H1 (cell line): ENCODE measurements at regions not wholly inside any gene's neighbourhood (a gene's known extent, or its start where the extent isn't known, plus 50 kb on each side); places are given as distances from the start of the nearest gene placed in this dataset.

Experiments
- CTCF ChIA-PET: fragments of 300-600 bp; sonication (Branson Sonifier 250); formaldehyde crosslinking; loops from one replicate; lab custom pipeline; 2021; ENCODE audit not compliant: partially characterized antibody; lab: Charles Lee
- POLR2A ChIA-PET: fragments of 300-600 bp; sonication (Branson Sonifier 250); formaldehyde crosslinking; loops from one replicate; lab custom pipeline; 2021; ENCODE audit warnings: inconsistent platforms; ENCODE audit not compliant: partially characterized antibody; lab: Charles Lee
- DNase-seq, 2 experiments: peaks; one replicate each; pipeline versions ENCODE4 v3.0.0 to v3.0.0-alpha.2; 2010 to 2022; ENCODE audit warnings: low spot score in 2 of 2, low read depth in 1 of 2, mixed read lengths in 1 of 2
- FAIRE-seq: peaks from 2 replicates; lab custom pipeline; 2011; peaks lifted over from hg19 to GRCh38; lab: Jason Lieb, UNC
- H2AFZ ChIP-seq: 2 replicates; pipeline ENCODE4 v1.8.1; 2012; ENCODE audit warnings: low read length, inconsistent platforms
- H2AK5ac ChIP-seq: 2 replicates; pipeline ENCODE4 v1.6.1; 2013; ENCODE audit warnings: low read depth, low read length
- H2BK120ac ChIP-seq: replicated peaks from 2 replicates; pipeline ENCODE3; 2013; ENCODE audit warnings: low read depth, low read length, inconsistent platforms
- H2BK12ac ChIP-seq: 2 replicates; pipeline ENCODE4 v1.6.1; 2013; ENCODE audit warnings: low read depth, low read length
- H2BK15ac ChIP-seq: 2 replicates; pipeline ENCODE4 v1.6.1; 2013; ENCODE audit warnings: low read length
- H2BK20ac ChIP-seq: 2 replicates; pipeline ENCODE4 v1.6.1; 2013; ENCODE audit warnings: low read length
- H2BK5ac ChIP-seq: 2 replicates; pipeline ENCODE4 v1.6.1; 2013; ENCODE audit warnings: low read depth, low read length
- H3K14ac ChIP-seq: 2 replicates; pipeline ENCODE4 v1.6.1; 2013; ENCODE audit warnings: inconsistent platforms; ENCODE audit not compliant: insufficient read length
- H3K18ac ChIP-seq: 2 replicates; pipeline ENCODE4 v1.6.1; 2013; ENCODE audit warnings: low read length; ENCODE audit errors: extremely low read depth
- H3K23ac ChIP-seq: 2 replicates; pipeline ENCODE4 v1.6.1; 2013; ENCODE audit warnings: inconsistent platforms; ENCODE audit not compliant: insufficient read length
- H3K23me2 ChIP-seq: 2 replicates; pipeline ENCODE4 v1.6.1; 2013; ENCODE audit warnings: low read depth, low read length
- H3K27ac ChIP-seq: 2 replicates; pipeline ENCODE4 v1.6.1; 2011; ENCODE audit warnings: low read depth, low read length, inconsistent platforms
- H3K27me3 ChIP-seq, 4 experiments: replicated peaks in 1 of 4; 1 replicate in 1 of 4; 2 replicates in 3 of 4; pipeline versions ENCODE4 v1.6.1 to v1.8.1; 2011 to 2013; ENCODE audit warnings: low read length in 3 of 4, mild to moderate bottlenecking in 3 of 4, inconsistent platforms in 2 of 4, mixed read lengths in 2 of 4, moderate library complexity in 1 of 4; ENCODE audit not compliant: control insufficient read depth in 3 of 4, insufficient read depth in 3 of 4; ENCODE audit errors: extremely low read depth in 1 of 4
- H3K36me3 ChIP-seq, 4 experiments: 2 replicates each; pipeline versions ENCODE4 v1.6.1 to v1.8.1; 2011 to 2013; ENCODE audit warnings: mild to moderate bottlenecking in 4 of 4, low read length in 3 of 4, moderate library complexity in 2 of 4, control low read depth in 1 of 4, inconsistent platforms in 1 of 4; ENCODE audit not compliant: insufficient read depth in 4 of 4, control insufficient read depth in 2 of 4
- H3K4ac ChIP-seq: replicated peaks from 2 replicates; pipeline ENCODE3; 2013; ENCODE audit warnings: low read length, low read depth, mixed read lengths, inconsistent platforms; ENCODE audit not compliant: insufficient read length
- H3K4me1 ChIP-seq, 4 experiments: replicated peaks in 1 of 4; 1 replicate in 1 of 4; 2 replicates in 3 of 4; pipeline versions ENCODE4 v1.6.1 to v1.8.1; 2011 to 2013; ENCODE audit warnings: low read length in 3 of 4, inconsistent platforms in 2 of 4, mixed read lengths in 1 of 4; ENCODE audit not compliant: insufficient read depth in 4 of 4, control insufficient read depth in 3 of 4
- H3K4me2 ChIP-seq, 2 experiments: 2 replicates each; pipeline versions ENCODE4 v1.6.1 to v1.8.1; 2011 to 2013; ENCODE audit warnings: low read depth in 2 of 2, low read length in 2 of 2, control low read depth in 1 of 2, inconsistent platforms in 1 of 2, mild to moderate bottlenecking in 1 of 2; ENCODE audit not compliant: insufficient read depth in 1 of 2
- H3K4me3 ChIP-seq, 4 experiments: fragments of 200-600, 300-600 bp in 1 of 4; sonication (generic), shearing (Covaris generic), sonication (Bioruptor Twin) in 1 of 4; 2 replicates each; pipeline versions ENCODE4 v1.5.1 to v1.8.1; 2011 to 2016; ENCODE audit warnings: low read length in 4 of 4, low read depth in 3 of 4, control low read depth in 2 of 4, inconsistent platforms in 2 of 4, mild to moderate bottlenecking in 2 of 4, mixed read lengths in 1 of 4, moderate library complexity in 1 of 4; ENCODE audit not compliant: insufficient read depth in 2 of 4; ENCODE audit errors: extremely low read depth in 1 of 4
- H3K56ac ChIP-seq: replicated peaks from 2 replicates; pipeline ENCODE3; 2013; ENCODE audit warnings: low read depth, mild to moderate bottlenecking, mixed read lengths, low read length, inconsistent platforms; ENCODE audit not compliant: insufficient read length
- H3K79me1 ChIP-seq: 2 replicates; pipeline ENCODE4 v1.6.1; 2013; ENCODE audit warnings: low read depth, low read length, control low read depth
- H3K79me2 ChIP-seq, 2 experiments: 2 replicates each; pipeline versions ENCODE4 v1.6.1 to v1.8.1; 2012 to 2013; ENCODE audit warnings: low read length in 2 of 2, mild to moderate bottlenecking in 2 of 2, inconsistent platforms in 1 of 2; ENCODE audit not compliant: insufficient read depth in 2 of 2, control insufficient read depth in 1 of 2
- H3K9ac ChIP-seq, 4 experiments: replicated peaks in 1 of 4; 1 replicate in 1 of 4; 2 replicates in 3 of 4; pipeline versions ENCODE4 v1.6.1 to v1.8.1; 2011 to 2013; ENCODE audit warnings: low read depth in 3 of 4, low read length in 3 of 4, control low read depth in 2 of 4, mild to moderate bottlenecking in 2 of 4, moderate library complexity in 2 of 4, inconsistent platforms in 1 of 4; ENCODE audit errors: extremely low read depth in 1 of 4
- H3K9me3 ChIP-seq, 2 experiments: 2 replicates each; pipeline versions ENCODE4 v1.6.1 to v1.8.1; 2012 to 2013; ENCODE audit warnings: mild to moderate bottlenecking in 2 of 2, moderate library complexity in 2 of 2, control low read depth in 1 of 2, inconsistent platforms in 1 of 2, low read depth in 1 of 2, low read length in 1 of 2, mixed read lengths in 1 of 2; ENCODE audit not compliant: insufficient read depth in 2 of 2
- H4K20me1 ChIP-seq, 2 experiments: replicated peaks in 1 of 2; 2 replicates each; pipeline versions ENCODE3 to v1.8.1; 2011 to 2013; ENCODE audit warnings: inconsistent platforms in 2 of 2, low read length in 2 of 2, mild to moderate bottlenecking in 1 of 2; ENCODE audit not compliant: insufficient read depth in 2 of 2, control insufficient read depth in 1 of 2
- H4K5ac ChIP-seq: 2 replicates; pipeline ENCODE4 v1.6.1; 2013; ENCODE audit warnings: low read length, low read depth, mixed read lengths, inconsistent platforms; ENCODE audit not compliant: insufficient read length
- H4K8ac ChIP-seq: 2 replicates; pipeline ENCODE4 v1.8.0; 2013; ENCODE audit warnings: mild to moderate bottlenecking, moderate library complexity, low read length, inconsistent platforms; ENCODE audit not compliant: insufficient read depth; ENCODE audit errors: extremely low read depth
- H4K91ac ChIP-seq: replicated peaks from 2 replicates; pipeline ENCODE3; 2013; ENCODE audit warnings: low read length, mixed read lengths, inconsistent platforms; ENCODE audit not compliant: insufficient read length
- ASH2L ChIP-seq: fragments of 200-600, 300-600 bp; sonication (generic); IDR thresholded peaks from one replicate; pipeline ENCODE4 v1.7.1; 2017; ENCODE audit warnings: low read length
- ATF3 ChIP-seq: IDR thresholded peaks from 2 replicates; pipeline ENCODE4 v1.6.1; 2011; ENCODE audit warnings: low read depth, mild to moderate bottlenecking, low read length; ENCODE audit not compliant: insufficient read depth
- CBX8 ChIP-seq: fragments of 300-800, 300-1000 bp; sonication (generic); IDR thresholded peaks from 2 replicates; pipeline ENCODE4 v1.7.1; 2016; ENCODE audit warnings: low read depth, low read length, borderline replicate concordance
- GABPA ChIP-seq: IDR thresholded peaks from 2 replicates; pipeline ENCODE4 v1.6.1; 2011; ENCODE audit warnings: mild to moderate bottlenecking, low read length, moderate library complexity, borderline replicate concordance; ENCODE audit not compliant: insufficient read depth
- GTF2F1 ChIP-seq: IDR thresholded peaks from 2 replicates; pipeline ENCODE4 v1.6.1; 2012; ENCODE audit warnings: low read depth, low read length, improper control_type of control experiment, borderline replicate concordance
- HDAC2 ChIP-seq, 2 experiments: fragments of 300-600 bp in 1 of 2; sonication (generic) in 1 of 2; IDR thresholded peaks; 2 replicates each; pipeline ENCODE4 v1.6.1; 2011 to 2012; ENCODE audit warnings: low read depth in 2 of 2, low read length in 2 of 2, mild to moderate bottlenecking in 2 of 2, moderate library complexity in 2 of 2, borderline replicate concordance in 1 of 2, inconsistent platforms in 1 of 2
- HDAC6 ChIP-seq: IDR thresholded peaks from one replicate; pipeline ENCODE4 v1.7.1; 2012; ENCODE audit warnings: low read depth, mild to moderate bottlenecking, inconsistent platforms, low read length, moderate library complexity
- JUN ChIP-seq: IDR thresholded peaks from 2 replicates; pipeline ENCODE4 v1.6.1; 2011; ENCODE audit warnings: low read depth, mild to moderate bottlenecking, improper control_type of control experiment, low read length
- KDM1A ChIP-seq: fragments of 200-600, 300-600 bp; sonication (generic); IDR thresholded peaks from 2 replicates; pipeline ENCODE4 v1.7.1; 2016; ENCODE audit warnings: mild to moderate bottlenecking, low read length, borderline replicate concordance
- NANOG ChIP-seq: IDR thresholded peaks from 2 replicates; pipeline ENCODE4 v1.6.1; 2011; ENCODE audit warnings: low read length, low read depth, mild to moderate bottlenecking, inconsistent platforms; ENCODE audit not compliant: insufficient read depth, poor library complexity, severe bottlenecking
- PHF8 ChIP-seq: fragments of 200-600 bp; sonication (generic); conservative IDR thresholded peaks from 2 replicates; pipeline ENCODE4 v1.7.1; 2012; ENCODE audit warnings: low read depth, mild to moderate bottlenecking, inconsistent platforms, low read length, moderate library complexity
- POLR2A ChIP-seq, 2 experiments: IDR thresholded peaks; 1 replicate in 1 of 2; 2 replicates in 1 of 2; pipeline ENCODE4 v1.6.1; 2011; ENCODE audit warnings: low read depth in 2 of 2, low read length in 2 of 2, mild to moderate bottlenecking in 2 of 2; ENCODE audit errors: control extremely low read depth in 1 of 2
- TCF12 ChIP-seq: IDR thresholded peaks from 2 replicates; pipeline ENCODE4 v1.6.1; 2011; ENCODE audit warnings: low read depth, mild to moderate bottlenecking, low read length
- WGBS, 2 experiments: shearing (Covaris generic) in 1 of 2; methylation state at CpG; one replicate each; pipeline versions ENCODE4 v1.1.6 to v1.1.7; 2013 to 2015; ENCODE audit warnings: low lambda C conversion rate in 2 of 2, mixed read lengths in 2 of 2, inconsistent platforms in 1 of 2, low coverage in 1 of 2, missing lambda C conversion rate in 1 of 2; ENCODE audit not compliant: insufficient replicate concordance in 2 of 2, insufficient coverage in 1 of 2, insufficient read length in 1 of 2; ENCODE audit errors: extremely low coverage in 1 of 2, missing lambda C conversion rate in 1 of 2; 5-methylcytosine and 5-hydroxymethylcytosine counted together

- H3K79me2 ChIP-seq = no peaks in the 10 kb centered on the region
- no peak overlapping the region for H3K23ac ChIP-seq
- H3K14ac ChIP-seq = no peak overlapping the region
- DNase-seq (peak in 1 of 2 experiments; percentile 25), FAIRE-seq (peak; percentile 90)
- H4K91ac ChIP-seq = no peak overlapping the region
- H2BK12ac ChIP-seq = no peak overlapping the region
- H3K27ac ChIP-seq = no peak overlapping the region
- no peak overlapping the region for H3K18ac ChIP-seq
- peaks cover 34 to 88% (median 79%) of the 10 kb centered on the region in 4 experiments for H3K27me3 ChIP-seq
- H2BK5ac ChIP-seq = no peak overlapping the region
- H3K4ac ChIP-seq = no peak overlapping the region
- no peak overlapping the region for H4K5ac ChIP-seq
- H3K56ac ChIP-seq = no peak overlapping the region
- ChIA-PET POLR2A (no interaction called here), CTCF (no interaction called here)
- no peaks in the 10 kb centered on the region for H3K4me1 ChIP-seq
- H3K36me3 ChIP-seq = peaks cover 0 to 14% (median 2%) of the 10 kb centered on the region in 4 experiments; a peak in 3 of 8 replicates
- no peaks in the 10 kb centered on the region for H3K79me1 ChIP-seq
- H2AK5ac ChIP-seq = no peak overlapping the region
- H3K4me2 ChIP-seq = no peak overlapping the region
- H2BK20ac ChIP-seq = no peak overlapping the region
- H3K9ac ChIP-seq = no peak overlapping the region
- no peak overlapping the region for H2BK15ac ChIP-seq
- H3K23me2 ChIP-seq = no peaks in the 10 kb centered on the region
- H3K9me3 ChIP-seq = no peaks in the 10 kb centered on the region
- no peak overlapping the region for H2AFZ ChIP-seq
- no peak overlapping the region for H2BK120ac ChIP-seq
- 59% methylated on average over 7 of the region's 7 CpGs; no CpG with 5 or more reads in 1 of the 2 experiments for WGBS, 2 experiments
- H3K4me3 ChIP-seq = no peak overlapping the region
- H4K8ac ChIP-seq = no peak overlapping the region
- H4K20me1 ChIP-seq = peaks cover 16 to 20% of the 10 kb centered on the region in 2 experiments
- TF ChIP-seq ASH2L (no peak), ATF3 (no peak), KDM1A (no peak), NANOG (peak; percentile 91), GTF2F1 (no peak), JUN (peak; percentile 42; the same call in 1 of the 2 replicates), POLR2A (IDR thresholded peaks at IDR 0.05; ENCODE audit: control extremely low read depth in 1 of 2, low read depth in 2 of 2, low read length in 2 of 2) (no peak), PHF8 (no peak), GABPA (no peak), CBX8 (no peak), HDAC6 (peak; percentile 74), HDAC2 (IDR thresholded peaks at IDR 0.05; ENCODE audit: borderline replicate concordance in 1 of 2, low read depth in 2 of 2, low read length in 2 of 2) (peak; percentile 62 to 85; a peak in 2 of 4 replicates), TCF12 (peak; percentile 94)
Measured at GRCh38 chr10:57142925-57143576, 782.0 kb upstream of the ZWINT start.
